IPS-18a (cell line): ENCODE measurements at regions not wholly inside any gene's neighbourhood (a gene's known extent, or its start where the extent isn't known, plus 50 kb on each side); places are given as distances from the start of the nearest gene placed in this dataset.

Source experiments
- H3K27ac ChIP-seq: one replicate; pipeline ENCODE4 v1.5.1; 2013; ENCODE audit warnings: low read length
- H3K27me3 ChIP-seq: one replicate; pipeline ENCODE4 v1.6.1; 2013; ENCODE audit warnings: mild to moderate bottlenecking, low read length; ENCODE audit not compliant: control insufficient read depth, insufficient read depth
- H3K36me3 ChIP-seq: one replicate; pipeline ENCODE4 v1.6.1; 2013; ENCODE audit warnings: low read depth, low read length; ENCODE audit not compliant: control insufficient read depth
- H3K4me1 ChIP-seq: one replicate; pipeline ENCODE4 v1.6.1; 2013; ENCODE audit warnings: low read depth, low read length; ENCODE audit not compliant: control insufficient read depth
- H3K4me3 ChIP-seq: one replicate; pipeline ENCODE4 v1.5.1; 2013; ENCODE audit warnings: low read length
- H3K9ac ChIP-seq: one replicate; pipeline ENCODE4 v1.6.1; 2013; ENCODE audit warnings: mild to moderate bottlenecking, low read length, moderate library complexity
- H3K9me3 ChIP-seq: one replicate; pipeline ENCODE4 v1.6.1; 2013; ENCODE audit warnings: low read depth, low read length; ENCODE audit not compliant: control insufficient read depth

GRCh38 chr12:39074063-39074462 lies 168.7 kb upstream of the CPNE8 start:
- Histone ChIP-seq H3K4me3 (no peak overlapping the region), H3K9me3 (no peaks in the 10 kb centered on the region), H3K36me3 (no peaks in the 10 kb centered on the region), H3K27me3 (no peaks in the 10 kb centered on the region), H3K27ac (no peak overlapping the region), H3K4me1 (no peaks in the 10 kb centered on the region), H3K9ac (no peak overlapping the region)

- H3K9ac ChIP-seq, result no peak overlapping the region
- H3K4me1 ChIP-seq, result no peaks in the 10 kb centered on the region
- H3K27ac ChIP-seq, result no peak overlapping the region
- H3K4me3 ChIP-seq, result no peak overlapping the region
- H3K9me3 ChIP-seq, result no peaks in the 10 kb centered on the region
- H3K27me3 ChIP-seq, result no peaks in the 10 kb centered on the region
- no peaks in the 10 kb centered on the region for H3K36me3 ChIP-seq
Measured at GRCh38 chr12:39072658-39073057, 167.3 kb upstream of the CPNE8 start.

DNA sequence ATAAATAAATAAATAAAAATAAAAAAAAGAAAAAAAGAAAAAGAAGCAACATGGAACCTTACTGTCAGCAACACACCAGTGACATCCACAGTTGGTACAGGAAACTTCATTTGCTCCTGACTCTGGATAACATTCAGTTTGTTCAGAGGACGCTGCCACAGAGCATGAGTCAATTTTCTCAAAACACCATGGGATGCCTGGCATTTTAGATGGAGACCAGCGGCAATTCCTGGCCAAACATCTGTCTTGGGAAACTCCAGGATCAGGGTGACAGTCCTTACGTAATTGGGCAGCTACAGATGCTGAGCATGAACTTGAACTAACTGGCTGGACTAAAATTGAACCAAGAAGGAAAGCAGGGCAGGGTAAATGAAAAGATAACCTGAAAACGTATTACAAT lies 166.2 kb upstream of the CPNE8 start:
- H3K27ac ChIP-seq, result no peak overlapping the region
- no peak overlapping the region for H3K9ac ChIP-seq
- H3K36me3 ChIP-seq, result no peaks in the 10 kb centered on the region
- H3K4me1 ChIP-seq, result no peaks in the 10 kb centered on the region
- no peaks in the 10 kb centered on the region for H3K27me3 ChIP-seq
- no peak overlapping the region for H3K4me3 ChIP-seq
- no peaks in the 10 kb centered on the region for H3K9me3 ChIP-seq

DNA sequence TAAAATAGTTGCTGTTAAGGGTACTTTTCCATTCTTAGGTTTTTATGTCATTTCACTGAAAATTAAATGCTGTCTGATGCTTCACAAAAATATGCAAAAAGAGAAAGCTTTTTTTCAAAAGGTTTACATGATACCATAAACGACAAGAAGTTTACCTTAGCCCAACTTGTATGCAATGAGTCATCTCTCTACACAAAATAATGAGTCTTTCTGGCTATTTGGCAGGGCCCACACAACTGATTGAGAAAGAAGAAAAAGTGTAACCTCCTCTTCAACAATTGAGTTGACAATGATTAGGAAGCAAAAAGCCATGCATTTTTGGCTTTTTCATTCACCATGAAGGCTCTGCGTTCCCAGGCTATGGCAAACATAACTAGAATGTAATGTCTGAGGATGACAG lies 165.4 kb upstream of the CPNE8 start:
- no peaks in the 10 kb centered on the region for H3K9me3 ChIP-seq
- H3K4me3 ChIP-seq, result no peak overlapping the region
- no peaks in the 10 kb centered on the region for H3K27me3 ChIP-seq
- H3K9ac ChIP-seq, result no peak overlapping the region
- no peaks in the 10 kb centered on the region for H3K36me3 ChIP-seq
- no peak overlapping the region for H3K27ac ChIP-seq
- no peaks in the 10 kb centered on the region for H3K4me1 ChIP-seq

GRCh38 chr12:39065455-39065854 lies 160.1 kb upstream of the CPNE8 start:
- no peaks in the 10 kb centered on the region for H3K9me3 ChIP-seq
- H3K36me3 ChIP-seq, result no peaks in the 10 kb centered on the region

DNA sequence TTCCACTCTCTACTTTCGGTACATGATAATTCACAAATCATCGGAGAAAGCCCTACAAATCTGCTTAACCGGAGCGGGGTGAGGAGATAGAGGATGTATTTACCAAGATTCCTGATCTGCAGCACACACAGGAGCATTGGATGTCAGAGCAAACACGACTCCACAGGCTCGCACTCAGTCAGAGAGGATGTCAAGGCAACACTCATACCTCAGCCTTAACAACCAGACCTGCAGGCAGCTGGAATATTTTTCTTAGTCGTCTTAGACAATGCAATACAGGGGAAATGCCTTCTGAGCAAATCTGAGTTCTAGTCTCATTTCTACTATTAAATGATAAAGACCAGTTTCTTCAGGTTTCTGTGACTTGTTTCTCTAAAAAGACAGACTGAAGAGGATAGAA lies 159.3 kb upstream of the CPNE8 start:
- no peaks in the 10 kb centered on the region for H3K27me3 ChIP-seq
- H3K36me3 ChIP-seq, result no peaks in the 10 kb centered on the region

More at GRCh38 chr12:39065455-39065854, 160.1 kb upstream of the CPNE8 start:
- Histone ChIP-seq H3K27me3 (no peaks in the 10 kb centered on the region), H3K4me3 (no peak overlapping the region), H3K27ac (no peak overlapping the region), H3K9ac (no peak overlapping the region), H3K4me1 (no peaks in the 10 kb centered on the region)

GRCh38 chr12:39062266-39062996 lies 157.0 kb upstream of the CPNE8 start:
- H3K27ac ChIP-seq, result no peak overlapping the region
- H3K4me1 ChIP-seq, result no peaks in the 10 kb centered on the region
- no peaks in the 10 kb centered on the region for H3K27me3 ChIP-seq
- H3K4me3 ChIP-seq, result no peak overlapping the region
- H3K9ac ChIP-seq, result no peak overlapping the region
- H3K36me3 ChIP-seq, result no peaks in the 10 kb centered on the region
- H3K9me3 ChIP-seq, result no peaks in the 10 kb centered on the region

More for the DNA sequence above, 159.3 kb upstream of the CPNE8 start:
- Histone ChIP-seq H3K4me3 (no peak overlapping the region), H3K9ac (no peak overlapping the region), H3K9me3 (no peaks in the 10 kb centered on the region), H3K27ac (no peak overlapping the region), H3K4me1 (no peaks in the 10 kb centered on the region)

- Histone ChIP-seq H3K9ac (no peak overlapping the region), H3K36me3 (no peaks in the 10 kb centered on the region), H3K27ac (no peak overlapping the region), H3K4me3 (no peak overlapping the region), H3K4me1 (no peaks in the 10 kb centered on the region), H3K9me3 (no peaks in the 10 kb centered on the region), H3K27me3 (no peaks in the 10 kb centered on the region)
Measured at GRCh38 chr12:39061576-39061975, 156.2 kb upstream of the CPNE8 start.

- H3K36me3 ChIP-seq, result no peaks in the 10 kb centered on the region
- no peaks in the 10 kb centered on the region for H3K4me1 ChIP-seq
- no peak overlapping the region for H3K27ac ChIP-seq
- no peaks in the 10 kb centered on the region for H3K27me3 ChIP-seq
- no peak overlapping the region for H3K4me3 ChIP-seq
- H3K9me3 ChIP-seq, result no peaks in the 10 kb centered on the region
- no peak overlapping the region for H3K9ac ChIP-seq
Measured at GRCh38 chr12:39048395-39048794, 143.0 kb upstream of the CPNE8 start.

DNA sequence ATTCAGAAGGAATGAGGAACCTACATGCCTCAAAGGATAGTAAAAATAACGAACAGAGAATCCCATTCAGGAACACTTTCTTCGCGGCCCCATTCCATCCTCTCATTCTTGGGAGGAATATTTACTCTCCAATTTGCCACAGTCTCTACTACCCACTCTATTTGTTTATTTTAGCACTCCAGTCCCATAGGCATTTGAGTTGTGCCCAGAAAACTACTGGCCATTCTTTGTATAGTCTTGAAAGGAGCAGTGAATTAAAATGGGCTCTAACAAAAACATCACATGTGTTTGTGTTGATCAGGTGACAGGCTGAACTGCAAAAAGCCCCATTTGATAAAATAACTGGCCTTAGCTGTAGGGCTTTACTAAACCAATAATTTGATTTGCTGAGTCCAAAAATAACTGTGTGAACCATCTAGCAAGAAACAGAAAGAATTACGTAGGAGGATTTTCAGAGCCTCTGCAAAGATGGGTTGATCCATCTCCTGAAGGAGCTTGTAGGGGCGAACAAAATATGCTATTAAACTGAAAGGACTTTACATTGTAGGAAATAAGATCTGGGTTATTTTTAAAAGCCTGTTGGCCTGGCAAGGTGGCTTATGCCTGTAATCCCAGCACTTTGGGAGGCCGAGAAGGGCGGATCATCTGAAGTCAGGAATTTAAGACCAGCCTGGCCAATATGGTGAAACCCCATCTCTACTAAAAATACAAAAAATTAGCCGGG lies 142.3 kb upstream of the CPNE8 start:
- H3K4me3 ChIP-seq, result no peak overlapping the region
- no peaks in the 10 kb centered on the region for H3K9me3 ChIP-seq
- H3K4me1 ChIP-seq, result no peaks in the 10 kb centered on the region
- no peaks in the 10 kb centered on the region for H3K27me3 ChIP-seq
- H3K36me3 ChIP-seq, result no peaks in the 10 kb centered on the region
- no peak overlapping the region for H3K9ac ChIP-seq
- no peak overlapping the region for H3K27ac ChIP-seq

- no peaks in the 10 kb centered on the region for H3K4me1 ChIP-seq
- H3K27me3 ChIP-seq, result no peaks in the 10 kb centered on the region
- H3K9me3 ChIP-seq, result no peaks in the 10 kb centered on the region
- no peak overlapping the region for H3K9ac ChIP-seq
- H3K27ac ChIP-seq, result no peak overlapping the region
- no peak overlapping the region for H3K4me3 ChIP-seq
- no peaks in the 10 kb centered on the region for H3K36me3 ChIP-seq
Measured at GRCh38 chr12:39044754-39045153, 139.4 kb upstream of the CPNE8 start.

- no peaks in the 10 kb centered on the region for H3K4me1 ChIP-seq
- no peaks in the 10 kb centered on the region for H3K9me3 ChIP-seq
- H3K36me3 ChIP-seq, result no peaks in the 10 kb centered on the region
- no peak overlapping the region for H3K27ac ChIP-seq
- no peaks in the 10 kb centered on the region for H3K27me3 ChIP-seq
- H3K9ac ChIP-seq, result no peak overlapping the region
- no peak overlapping the region for H3K4me3 ChIP-seq
Measured at GRCh38 chr12:39043424-39043822, 138.0 kb upstream of the CPNE8 start.
